ENCODE measurements at regions not wholly inside any gene's neighbourhood (a gene's known extent, or its start where the extent isn't known, plus 50 kb on each side); places are given as distances from the start of the nearest gene placed in this dataset.

DNA sequence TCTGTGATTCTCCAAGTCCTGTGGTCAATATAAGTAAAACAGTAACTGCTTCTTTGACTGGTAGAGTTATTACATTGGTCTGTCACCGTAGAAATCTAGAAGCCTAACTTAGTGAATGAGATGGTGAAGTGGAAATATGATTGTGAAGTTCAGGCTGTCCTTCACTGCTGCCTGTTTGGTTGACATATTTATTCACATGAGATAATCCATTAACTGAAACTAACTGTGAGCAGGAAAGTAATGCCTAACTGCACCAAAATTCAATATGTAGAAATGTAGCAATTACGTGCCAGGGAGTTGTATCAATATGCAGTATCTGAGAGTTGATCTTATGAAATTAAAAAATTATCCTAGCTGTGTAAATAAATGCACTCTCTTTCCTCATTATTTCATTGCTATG is 147.7 kb upstream of the APCDD1 start:
- no peak for TF ChIP-seq CTCF (conservative IDR thresholded peaks at IDR 0.05; ENCODE audit: low read depth, low read length)
- no peak overlapping the region for H3K4me3 ChIP-seq (ENCODE audit: low read length)
- DNase-seq (ENCODE audit: low read depth) = no peak

DNA sequence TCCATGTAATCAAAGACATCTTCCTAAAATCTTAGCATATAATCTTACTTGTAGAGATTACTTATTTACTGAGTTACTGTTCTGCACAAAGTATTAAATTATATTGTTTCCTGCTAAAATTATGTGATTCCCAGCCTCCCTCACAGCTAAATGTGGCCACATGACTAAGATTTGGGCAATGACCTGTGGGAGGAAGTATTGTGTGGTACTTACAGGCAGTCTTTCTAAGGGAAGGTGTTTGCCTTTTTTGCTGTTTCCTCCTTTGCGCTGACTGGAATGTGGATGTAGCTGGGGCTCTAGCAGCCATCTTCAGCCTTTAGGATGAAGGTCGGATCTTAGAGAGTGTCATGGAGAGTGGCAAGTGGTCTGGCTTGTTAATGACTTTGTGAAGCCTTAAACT is 146.3 kb upstream of the APCDD1 start:
- TF ChIP-seq CTCF (conservative IDR thresholded peaks at IDR 0.05; ENCODE audit: low read depth, low read length) = no peak
- no peak for DNase-seq (ENCODE audit: low read depth)

GRCh38 chr18:10310626-10311025 is 143.8 kb upstream of the APCDD1 start:
- no peak for TF ChIP-seq CTCF (conservative IDR thresholded peaks at IDR 0.05; ENCODE audit: low read depth, low read length)
- H3K4me3 ChIP-seq (ENCODE audit: low read length) = no peak overlapping the region
- no peak for DNase-seq (ENCODE audit: low read depth)

More for the DNA sequence above, 146.3 kb upstream of the APCDD1 start:
- no peak overlapping the region for H3K4me3 ChIP-seq (ENCODE audit: low read length)

- TF ChIP-seq CTCF (conservative IDR thresholded peaks at IDR 0.05; ENCODE audit: low read depth, low read length) = no peak
- no peak for DNase-seq (ENCODE audit: low read depth)
These were observed 142.0 kb upstream of the APCDD1 start for GRCh38 chr18:10312326-10313015.

DNA sequence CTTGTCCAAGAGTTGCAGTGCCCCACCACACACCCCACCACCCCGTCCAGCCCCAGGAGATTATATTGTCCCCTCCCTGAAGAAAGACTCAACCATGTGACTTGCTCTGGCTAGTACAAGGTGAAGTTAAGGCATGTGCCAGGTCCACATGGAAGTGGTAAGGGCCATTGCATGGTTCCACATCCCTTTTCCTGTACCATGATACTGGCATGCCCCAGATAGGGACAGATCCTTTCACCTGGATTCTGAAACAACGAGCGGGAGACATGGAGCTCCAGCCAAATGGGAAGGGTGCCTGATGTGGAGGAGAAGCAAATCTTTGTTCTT is 141.5 kb upstream of the APCDD1 start:
- TF ChIP-seq CTCF (conservative IDR thresholded peaks at IDR 0.05; ENCODE audit: low read depth, low read length) = no peak
- no peak overlapping the region for H3K4me3 ChIP-seq (ENCODE audit: low read length)
- DNase-seq (ENCODE audit: low read depth) = no peak

More at GRCh38 chr18:10312326-10313015, 142.0 kb upstream of the APCDD1 start:
- no peak overlapping the region for H3K4me3 ChIP-seq (ENCODE audit: low read length)

DNA sequence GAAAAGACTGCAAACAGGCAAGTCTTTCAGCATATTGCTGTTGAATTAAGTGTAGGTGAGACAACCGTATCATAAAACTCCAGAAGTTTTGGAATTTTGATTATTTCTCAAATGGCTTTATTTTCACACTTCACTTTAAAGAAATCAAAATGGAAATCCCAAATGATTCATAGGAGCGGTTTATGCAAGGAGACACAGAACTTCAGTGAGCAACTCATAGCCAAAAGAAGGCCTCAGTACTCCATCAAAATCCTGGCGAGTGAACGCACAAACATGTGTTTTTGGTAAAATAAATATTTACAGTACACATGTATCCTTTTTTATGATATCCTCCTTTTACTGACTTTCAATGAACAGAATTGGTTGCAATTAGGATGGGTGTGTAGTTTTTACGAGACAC is 140.4 kb upstream of the APCDD1 start:
- TF ChIP-seq CTCF (conservative IDR thresholded peaks at IDR 0.05; ENCODE audit: low read depth, low read length) = no peak
- no peak overlapping the region for H3K4me3 ChIP-seq (ENCODE audit: low read length)
- no peak for DNase-seq (ENCODE audit: low read depth)

DNA sequence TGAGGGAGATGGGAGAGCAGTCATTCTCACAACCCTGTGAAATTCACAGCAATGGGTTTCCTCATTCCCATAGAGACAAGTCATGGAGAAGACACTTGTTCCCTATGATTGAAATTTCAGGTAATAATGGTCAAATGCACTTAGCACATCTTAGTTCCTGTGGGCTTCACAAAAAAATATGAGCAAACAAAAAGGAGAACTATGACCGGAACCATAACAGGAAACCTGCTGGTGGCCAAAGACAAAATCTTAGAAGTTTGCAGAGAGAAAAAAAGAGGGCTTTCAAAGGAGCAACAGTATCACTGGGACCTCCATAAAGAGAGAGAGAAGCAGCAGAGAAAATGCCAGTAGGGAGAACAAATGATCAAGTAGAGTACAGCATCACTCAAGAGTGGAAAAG is 138.9 kb upstream of the APCDD1 start:
- no peak overlapping the region for H3K4me3 ChIP-seq (ENCODE audit: low read length)
- DNase-seq (ENCODE audit: low read depth) = no peak
- no peak for TF ChIP-seq CTCF (conservative IDR thresholded peaks at IDR 0.05; ENCODE audit: low read depth, low read length)
